Transverse colon (tissue), 3 donors: ENCODE measurements at regions not wholly inside any gene's neighbourhood (a gene's known extent, or its start where the extent isn't known, plus 50 kb on each side); places are given as distances from the start of the nearest gene placed in this dataset.

Source experiments
- CTCF ChIP-seq, 5 experiments: fragments of 200-600 bp in 3 of 5; fragments of 450-650 bp in 2 of 5; sonication (generic) in 3 of 5; IDR thresholded peaks; 1 replicate in 2 of 5; 2 replicates in 3 of 5; pipeline ENCODE4 v1.5.1; 2016 to 2017; ENCODE audit warnings: antibody characterized with exemption in 5 of 5, inconsistent platforms in 3 of 5, mild to moderate bottlenecking in 2 of 5, moderate library complexity in 1 of 5
- EP300 ChIP-seq: sonication (generic); formaldehyde crosslinking; IDR thresholded peaks from one replicate; pipeline ENCODE4 v1.6.1; 2017; ENCODE audit warnings: antibody characterized with exemption, low read depth
- POLR2A ChIP-seq: fragments of 450-650 bp; IDR thresholded peaks from one replicate; pipeline ENCODE4 v1.6.1; 2016; ENCODE audit warnings: antibody characterized with exemption, mild to moderate bottlenecking, moderate library complexity

- TF ChIP-seq CTCF (IDR thresholded peaks at IDR 0.05) = no peak
- TF ChIP-seq POLR2A = no peak
- no peak for TF ChIP-seq EP300
Measured at GRCh38 chr3:46132565-46132964, 75.5 kb downstream of the CCR1 start.
